Ishikawa (cell line): ENCODE measurements at regions not wholly inside any gene's neighbourhood (a gene's known extent, or its start where the extent isn't known, plus 50 kb on each side); places are given as distances from the start of the nearest gene placed in this dataset.

Experiments used
- CEBPB ChIP-seq: IDR thresholded peaks from 2 replicates; pipeline ENCODE4 v1.6.1; 2012
- CREB1 ChIP-seq: IDR thresholded peaks from 2 replicates; pipeline ENCODE4 v1.6.1; 2012; ENCODE audit warnings: low read depth
- EGR1 ChIP-seq: IDR thresholded peaks from 2 replicates; pipeline ENCODE4 v1.6.1; 2012
- EP300 ChIP-seq: IDR thresholded peaks from 2 replicates; pipeline ENCODE4 v1.6.1; 2012; ENCODE audit warnings: borderline replicate concordance
- FOXM1 ChIP-seq: IDR thresholded peaks from 2 replicates; pipeline ENCODE4 v1.6.1; 2012; ENCODE audit warnings: low read depth, borderline replicate concordance
- MAX ChIP-seq: IDR thresholded peaks from 2 replicates; pipeline ENCODE4 v1.6.1; 2012
- NFIC ChIP-seq: IDR thresholded peaks from 2 replicates; pipeline ENCODE4 v1.6.1; 2012
- RAD21 ChIP-seq: IDR thresholded peaks from 2 replicates; pipeline ENCODE4 v1.6.1; 2012; ENCODE audit warnings: low read depth
- REST ChIP-seq: IDR thresholded peaks from 2 replicates; pipeline ENCODE4 v1.6.1; 2012; ENCODE audit warnings: low read depth, mild to moderate bottlenecking
- TAF1 ChIP-seq: IDR thresholded peaks from 2 replicates; pipeline ENCODE4 v1.6.1; 2012; ENCODE audit warnings: low read depth, mild to moderate bottlenecking
- TCF12 ChIP-seq: IDR thresholded peaks from 2 replicates; pipeline ENCODE4 v1.6.1; 2012; ENCODE audit warnings: low read depth
- TEAD4 ChIP-seq: IDR thresholded peaks from 2 replicates; pipeline ENCODE4 v1.6.1; 2012
- USF1 ChIP-seq: IDR thresholded peaks from 2 replicates; pipeline ENCODE4 v1.6.1; 2012
- YY1 ChIP-seq: IDR thresholded peaks from 2 replicates; pipeline ENCODE4 v1.6.1; 2012; ENCODE audit warnings: low read depth
- ZBTB7A ChIP-seq: IDR thresholded peaks from 2 replicates; pipeline ENCODE4 v1.6.1; 2012; ENCODE audit warnings: low read depth

- TF ChIP-seq YY1 (no peak), EP300 (no peak), EGR1 (no peak), TCF12 (no peak), RAD21 (no peak), TAF1 (no peak), TEAD4 (no peak), FOXM1 (no peak), MAX (no peak), USF1 (no peak), CEBPB (no peak), REST (no peak), NFIC (no peak), CREB1 (no peak), ZBTB7A (no peak)
Observed at GRCh38 chr6:115216835-115217234, 843.9 kb downstream of the FRK start.

- no peak for TF ChIP-seq TEAD4
- no peak for TF ChIP-seq FOXM1
- no peak for TF ChIP-seq CREB1
- no peak for TF ChIP-seq RAD21
- TF ChIP-seq MAX = no peak
- no peak for TF ChIP-seq EGR1
- TF ChIP-seq TAF1 = no peak
- no peak for TF ChIP-seq REST
- TF ChIP-seq USF1 = no peak
- no peak for TF ChIP-seq YY1
- TF ChIP-seq NFIC = no peak
- TF ChIP-seq ZBTB7A = no peak
- TF ChIP-seq CEBPB = no peak
- no peak for TF ChIP-seq TCF12
- TF ChIP-seq EP300 = no peak
Observed at GRCh38 chr6:115214283-115214682, 846.4 kb downstream of the FRK start.

GRCh38 chr6:115203381-115203780, 857.3 kb downstream of the FRK start:
- TF ChIP-seq CREB1 = no peak
- no peak for TF ChIP-seq RAD21
- no peak for TF ChIP-seq EP300
- no peak for TF ChIP-seq CEBPB
- no peak for TF ChIP-seq TCF12
- no peak for TF ChIP-seq EGR1
- TF ChIP-seq NFIC = no peak
- TF ChIP-seq MAX = no peak

- no peak for TF ChIP-seq YY1
- no peak for TF ChIP-seq TAF1
- no peak for TF ChIP-seq ZBTB7A
- TF ChIP-seq CEBPB = no peak
- no peak for TF ChIP-seq CREB1
Observed at GRCh38 chr6:115194981-115195638, 852.3 kb upstream of the HS3ST5 start.

- no peak for TF ChIP-seq YY1
- TF ChIP-seq TAF1 = no peak
- no peak for TF ChIP-seq ZBTB7A
- no peak for TF ChIP-seq EGR1
- TF ChIP-seq TEAD4 = no peak
Observed at GRCh38 chr6:115191989-115192388, 849.2 kb upstream of the HS3ST5 start.

- TF ChIP-seq CEBPB (no peak), RAD21 (no peak), REST (no peak), EGR1 (no peak), FOXM1 (no peak), EP300 (no peak), YY1 (no peak), NFIC (no peak), CREB1 (no peak), ZBTB7A (no peak), USF1 (no peak), TCF12 (no peak), TEAD4 (no peak), TAF1 (no peak)
Observed at GRCh38 chr6:115190534-115190933, 847.7 kb upstream of the HS3ST5 start.
